DND-41 (cell line): ENCODE measurements at regions not wholly inside any gene's neighbourhood (a gene's known extent, or its start where the extent isn't known, plus 50 kb on each side); places are given as distances from the start of the nearest gene placed in this dataset.
A peak's percentile ranks its signal among the peaks of the same experiment; 100 is the strongest.

Source experiments
- ATAC-seq: fragments of 200-7000 bp; cut with Tn5 transposase; 3 replicates; pipeline ENCODE4 v1.9.1; 2021; ENCODE audit warnings: low read depth; ENCODE audit not compliant: insufficient read depth
- DNase-seq: peaks from one replicate; pipeline ENCODE4 v3.0.0-alpha.2; 2020
- H2AFZ ChIP-seq: 2 replicates; pipeline ENCODE4 v1.6.0; 2012; ENCODE audit warnings: low read depth, low read length
- H3K27ac ChIP-seq: 2 replicates; pipeline ENCODE4 v1.5.1; 2012; ENCODE audit warnings: low read length, inconsistent platforms
- H3K27me3 ChIP-seq: fragments of 200-600 bp; sonication (generic); 2 replicates; pipeline ENCODE4 v1.6.0; 2012; ENCODE audit warnings: low read length, mild to moderate bottlenecking, inconsistent platforms; ENCODE audit not compliant: insufficient read depth, poor library complexity
- H3K36me3 ChIP-seq: 2 replicates; pipeline ENCODE4 v1.5.1; 2012; ENCODE audit warnings: low read length, inconsistent platforms; ENCODE audit not compliant: insufficient read depth
- H3K4me1 ChIP-seq: 2 replicates; pipeline ENCODE4 v1.5.1; 2012; ENCODE audit warnings: mild to moderate bottlenecking, low read length; ENCODE audit not compliant: insufficient read depth
- H3K4me2 ChIP-seq: 2 replicates; pipeline ENCODE4 v1.6.0; 2012; ENCODE audit warnings: mild to moderate bottlenecking, moderate library complexity, low read length, inconsistent platforms; ENCODE audit not compliant: insufficient read depth
- H3K4me3 ChIP-seq, 2 experiments: fragments of 200-600 bp in 1 of 2; shearing (Covaris generic) in 1 of 2; 2 replicates each; pipeline ENCODE4 v1.5.1; 2012 to 2016; ENCODE audit warnings: inconsistent platforms in 2 of 2, low read length in 2 of 2, mild to moderate bottlenecking in 2 of 2, low read depth in 1 of 2, moderate library complexity in 1 of 2
- H3K79me2 ChIP-seq: 2 replicates; pipeline ENCODE4 v1.6.0; 2012; ENCODE audit warnings: low read length, inconsistent platforms; ENCODE audit not compliant: insufficient read depth
- H3K9ac ChIP-seq: 2 replicates; pipeline ENCODE4 v1.6.0; 2012; ENCODE audit warnings: low read depth, mild to moderate bottlenecking, inconsistent platforms, low read length, moderate library complexity
- H3K9me3 ChIP-seq: 2 replicates; pipeline ENCODE4 v1.5.1; 2012; ENCODE audit warnings: low read length, moderate library complexity, mild to moderate bottlenecking, inconsistent platforms; ENCODE audit not compliant: insufficient read depth, severe bottlenecking
- H4K20me1 ChIP-seq: 2 replicates; pipeline ENCODE4 v1.6.0; 2012; ENCODE audit warnings: low read length; ENCODE audit not compliant: insufficient read depth
- CTCF ChIP-seq: IDR thresholded peaks from 2 replicates; pipeline ENCODE4 v1.5.1; 2012; ENCODE audit warnings: borderline replicate concordance, low read length, moderate library complexity, mild to moderate bottlenecking; ENCODE audit not compliant: poor library complexity, severe bottlenecking; ENCODE audit errors: extremely low read depth
- EZH2 ChIP-seq: IDR thresholded peaks from 3 replicates; pipeline ENCODE4 v1.6.1; 2012; ENCODE audit warnings: borderline replicate concordance, low read depth, mild to moderate bottlenecking, moderate library complexity, low read length, inconsistent platforms; ENCODE audit not compliant: severe bottlenecking

- Histone ChIP-seq H4K20me1 (no peaks in the 10 kb centered on the region), H3K4me3 (no peak overlapping the region), H3K9ac (no peak overlapping the region), H3K27me3 (no peaks in the 10 kb centered on the region), H3K9me3 (no peaks in the 10 kb centered on the region), H3K36me3 (no peaks in the 10 kb centered on the region), H3K79me2 (no peaks in the 10 kb centered on the region), H3K27ac (no peak overlapping the region), H3K4me2 (no peak overlapping the region), H2AFZ (no peak overlapping the region), H3K4me1 (no peaks in the 10 kb centered on the region)
- TF ChIP-seq EZH2: no peak
- TF ChIP-seq CTCF: peak; percentile 38
- DNase-seq (no peak), ATAC-seq (no peak)
Observed at GRCh38 chrX:83658731-83659130, 150.6 kb downstream of the POU3F4 start.
